SIG-M5 treated with dmso at 0.1 percent for 504 hours (cell line): ENCODE measurements at regions not wholly inside any gene's neighbourhood (a gene's known extent, or its start where the extent isn't known, plus 50 kb on each side); places are given as distances from the start of the nearest gene placed in this dataset.
"Not testable (repeated sequence)": the region's sequence is repeated elsewhere in the genome, so short reads cannot be mapped to it uniquely, and the experiment has no call there.

Source experiments
- DNase-seq: peaks from one replicate; lab custom pipeline; 2025; ENCODE audit not compliant: unreplicated experiment; lab: John Stamatoyannopoulos, UW

DNA sequence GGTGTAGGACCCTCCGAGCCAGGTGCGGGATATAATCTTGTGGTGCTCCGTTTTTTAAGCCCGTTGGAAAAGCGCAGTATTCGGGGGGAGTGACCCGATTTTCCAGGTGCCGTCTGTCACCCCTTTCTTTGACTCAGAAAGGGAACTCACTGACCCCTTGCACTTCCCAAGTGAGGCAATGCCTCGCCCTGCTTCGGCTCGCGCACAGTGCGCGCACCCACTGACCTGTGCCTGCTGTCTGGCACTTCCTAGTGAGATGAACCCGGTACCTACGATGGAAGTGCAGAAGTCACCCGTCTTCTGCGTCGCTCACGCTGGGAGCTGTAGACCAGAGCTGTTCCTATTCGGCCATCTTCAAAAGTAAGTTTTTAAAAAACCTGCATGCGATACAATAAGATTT lies 362.1 kb downstream of the HS3ST1 start:
- DNase-seq: not testable (repeated sequence)

DNA sequence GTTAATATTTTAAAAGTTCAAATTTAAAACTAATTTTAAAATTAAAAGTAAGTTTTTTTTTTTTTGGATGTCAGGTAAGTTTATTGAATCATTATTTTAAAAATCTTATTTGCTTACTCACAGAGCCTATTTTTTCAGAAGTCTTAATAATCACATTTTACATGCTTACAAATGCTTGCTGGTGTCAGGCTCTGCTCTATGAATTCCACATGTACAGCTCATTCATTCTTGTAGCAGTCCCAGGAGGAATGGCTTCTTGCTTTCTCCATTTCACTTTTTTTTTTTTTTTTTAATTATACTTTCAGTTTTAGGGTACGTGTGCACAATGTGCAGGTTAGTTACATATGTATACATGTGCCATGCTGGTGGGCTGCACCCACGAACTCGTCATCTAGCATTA lies 368.1 kb downstream of the HS3ST1 start:
- not testable (repeated sequence) for DNase-seq

DNA sequence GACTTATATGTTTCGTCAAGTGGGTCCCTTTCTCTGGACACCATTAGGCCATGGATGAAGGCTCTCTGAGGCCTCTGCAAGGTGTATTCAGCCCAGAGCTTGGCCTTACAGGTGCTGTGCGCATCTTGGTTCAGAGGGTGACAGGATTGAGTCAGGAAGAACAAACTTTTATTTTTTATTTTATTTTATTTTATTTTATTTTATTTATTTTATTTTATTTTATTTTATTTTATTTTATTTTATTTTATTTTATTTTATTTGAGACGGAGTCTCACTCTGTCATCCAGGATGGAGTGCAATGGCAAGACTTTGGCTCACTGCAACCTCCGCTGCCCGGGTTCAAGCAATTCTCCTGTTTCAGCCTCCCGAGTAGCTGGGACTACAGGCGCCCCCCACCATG lies 370.4 kb upstream of the CLNK start:
- DNase-seq: not testable (repeated sequence)

DNA sequence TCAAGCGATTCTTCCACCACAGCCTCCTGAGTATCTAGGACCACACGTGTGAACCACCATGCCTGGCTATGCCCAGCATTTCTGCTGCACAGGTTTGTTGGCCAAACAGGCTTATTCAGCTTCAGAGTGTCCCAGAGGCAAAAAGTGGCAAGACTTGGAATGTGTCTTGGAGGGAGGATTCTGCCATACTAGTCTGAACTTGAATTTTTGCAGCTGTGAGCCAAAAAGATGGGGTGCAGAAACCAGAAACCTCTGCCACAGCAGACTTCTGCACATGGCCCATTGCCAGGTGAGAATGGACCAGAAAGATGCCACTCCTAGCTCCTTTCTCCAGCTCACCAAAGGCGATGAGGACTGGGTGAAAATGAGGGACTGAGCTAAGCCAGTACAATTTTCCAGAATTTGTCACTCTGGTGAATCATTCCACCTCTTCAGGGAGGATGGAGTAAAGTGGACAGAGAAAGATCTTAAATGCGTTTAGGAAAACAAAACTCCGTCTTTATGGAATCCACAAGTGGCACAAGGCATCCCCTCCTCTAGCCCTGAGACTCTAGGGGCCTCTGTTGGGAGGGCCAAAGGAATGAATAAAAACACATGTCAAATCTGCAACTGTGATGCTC lies 369.1 kb upstream of the CLNK start:
- DNase-seq: no peak

DNA sequence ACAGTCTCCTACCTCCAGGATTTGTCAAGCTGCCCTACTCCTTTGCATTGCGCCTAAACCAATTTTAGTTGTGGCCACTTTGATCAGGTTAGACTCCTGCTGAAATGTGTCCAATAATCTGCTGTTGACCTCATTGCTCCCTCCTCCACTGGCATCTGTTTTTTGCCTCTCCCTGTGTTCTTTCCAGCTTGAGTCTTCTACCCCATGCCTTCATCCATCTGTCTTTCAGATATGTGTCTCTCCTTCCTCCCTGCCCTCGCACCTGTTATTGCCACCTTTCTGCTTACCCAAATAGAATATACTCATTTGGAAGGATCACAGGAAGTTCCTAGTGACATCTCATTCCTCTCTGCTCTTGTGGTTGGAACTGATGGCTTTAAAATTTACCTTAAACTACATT lies 366.6 kb upstream of the CLNK start:
- DNase-seq: no peak

DNA sequence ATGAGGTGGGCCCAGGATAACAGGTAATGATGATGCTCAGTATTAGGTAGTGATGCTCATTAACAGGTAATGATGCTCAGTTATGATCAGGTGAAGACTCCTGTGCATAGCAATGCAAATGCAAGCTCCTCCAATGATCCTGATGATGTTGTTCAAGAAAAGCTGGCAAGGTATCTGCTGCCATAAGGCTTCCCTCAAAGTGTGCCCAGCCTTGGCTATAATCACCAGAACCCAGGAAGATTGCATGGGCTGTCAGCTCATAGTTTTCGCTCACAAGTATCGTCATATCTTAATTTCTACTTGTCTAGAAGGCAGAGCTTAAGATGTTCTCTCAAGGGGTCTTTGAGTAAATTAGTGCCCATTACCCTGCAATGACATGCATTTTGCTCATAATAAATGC lies 366.2 kb upstream of the CLNK start:
- no peak for DNase-seq

DNA sequence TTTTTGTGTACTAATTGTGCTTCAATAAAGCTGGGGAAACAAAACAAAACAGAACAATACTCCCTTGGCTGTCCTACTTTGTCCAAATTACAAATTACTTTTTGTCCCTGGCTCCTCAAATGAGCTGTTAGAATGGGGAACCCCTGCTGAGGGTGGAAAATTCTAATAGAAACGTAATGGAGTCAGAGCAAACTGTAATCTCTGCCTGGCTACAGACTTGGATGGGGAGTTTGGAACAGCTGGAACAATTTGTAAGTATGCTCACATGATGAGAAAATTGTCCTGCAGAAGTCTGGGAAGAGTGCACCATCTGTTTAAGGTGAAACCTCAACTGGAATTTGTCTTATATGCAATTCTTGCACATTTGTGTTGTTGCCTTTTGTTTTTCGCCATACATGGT lies 364.4 kb upstream of the CLNK start:
- no peak for DNase-seq

DNA sequence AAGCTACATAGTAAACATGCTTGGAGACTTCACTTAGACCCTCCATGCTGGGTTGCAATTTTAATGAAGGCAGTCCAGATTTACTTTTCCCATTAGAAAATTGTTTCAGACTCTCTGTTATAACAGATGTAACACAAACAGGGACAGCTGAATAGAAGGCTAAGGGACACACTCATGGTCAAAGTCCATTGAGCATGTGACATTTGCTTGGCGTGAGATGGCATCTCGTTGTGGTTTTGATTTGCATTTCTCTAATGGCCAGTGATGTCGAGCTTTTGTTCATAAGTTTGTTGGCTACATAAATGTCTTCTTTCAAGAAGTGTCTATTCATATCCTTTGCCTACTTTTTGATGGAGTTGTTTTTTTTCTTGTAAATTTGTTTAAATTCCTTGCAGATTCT lies 358.2 kb upstream of the CLNK start:
- DNase-seq: no peak

DNA sequence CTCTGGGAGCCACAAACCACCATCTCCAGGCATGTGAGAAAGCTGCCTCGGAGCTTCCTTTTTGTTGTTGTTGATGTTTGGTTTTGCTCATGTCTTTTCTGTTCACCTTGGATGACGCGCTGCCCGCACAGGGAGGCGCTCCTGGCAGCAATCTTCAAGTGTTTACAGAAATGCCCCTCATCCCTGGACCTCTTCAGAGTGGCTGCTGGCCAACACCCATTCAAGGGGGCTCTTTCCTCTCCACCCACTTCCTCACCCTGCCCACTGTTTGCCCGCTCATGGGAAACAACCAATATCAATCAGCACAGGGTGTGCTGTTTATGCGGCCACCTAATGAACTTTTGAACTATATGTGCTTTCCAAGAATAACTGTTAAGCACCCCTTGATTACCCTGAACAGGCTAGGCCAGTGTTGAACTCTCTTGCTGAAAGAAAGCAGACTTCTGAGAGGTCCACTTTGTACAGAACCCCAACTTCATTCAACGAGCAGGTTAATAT lies 355.1 kb upstream of the CLNK start:
- DNase-seq: no peak

DNA sequence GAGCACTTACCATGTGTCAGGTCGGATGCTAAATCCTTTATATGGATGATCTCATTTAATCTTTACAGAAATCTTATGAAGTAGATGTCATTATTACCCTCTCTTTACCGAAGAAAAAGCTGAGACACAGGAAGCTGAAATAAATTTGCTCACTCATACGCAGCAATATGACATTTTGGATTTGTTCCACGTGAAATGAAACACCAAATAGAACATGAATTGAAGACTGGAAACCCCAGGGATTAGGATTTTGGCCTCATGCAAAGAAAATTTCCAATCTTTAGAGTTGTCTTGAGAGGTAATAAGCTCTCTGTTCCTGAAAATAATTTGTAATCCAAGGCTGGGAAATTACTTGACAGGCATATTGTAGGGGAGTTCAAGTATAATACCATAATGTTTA lies 354.4 kb upstream of the CLNK start:
- DNase-seq: no peak

DNA sequence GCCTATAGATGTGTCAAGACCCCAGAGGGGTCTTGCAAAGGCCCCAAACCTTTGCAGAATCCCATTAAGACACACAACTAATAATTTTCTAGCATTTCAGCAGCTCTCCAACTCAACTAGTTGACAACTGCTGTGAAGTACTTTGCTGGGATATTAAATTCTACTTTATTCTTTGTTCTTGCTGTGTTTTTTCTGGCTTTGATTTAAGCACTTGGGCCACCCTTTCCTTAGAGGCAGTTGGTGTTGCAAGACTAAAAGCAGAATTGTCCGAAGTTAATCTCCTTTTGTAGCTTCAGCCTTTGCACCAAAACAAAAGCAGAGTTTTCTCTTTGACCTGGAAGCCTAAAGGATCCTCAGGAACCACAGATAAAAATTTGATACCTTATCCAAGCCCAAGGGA lies 353.1 kb upstream of the CLNK start:
- no peak for DNase-seq

DNA sequence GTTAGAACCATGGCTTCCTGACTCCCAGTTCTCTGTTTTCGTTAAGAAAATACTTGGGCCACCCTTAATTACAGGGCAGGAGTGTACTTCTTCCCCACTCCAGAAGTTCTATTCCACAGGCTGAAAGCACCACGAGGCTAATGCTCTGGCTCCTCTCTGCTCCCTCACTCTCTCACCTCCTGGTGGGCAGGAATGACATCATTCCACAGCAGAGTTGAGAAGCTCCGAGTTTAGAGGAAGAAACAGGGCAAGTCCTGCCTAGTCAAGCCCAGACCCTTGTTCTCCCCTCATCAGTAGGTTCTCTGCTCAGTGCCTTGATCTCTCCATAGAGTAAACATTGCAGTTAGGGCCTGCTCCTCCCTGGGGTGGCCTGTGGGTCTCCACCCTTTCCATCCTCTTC lies 343.8 kb upstream of the CLNK start:
- no peak for DNase-seq

DNA sequence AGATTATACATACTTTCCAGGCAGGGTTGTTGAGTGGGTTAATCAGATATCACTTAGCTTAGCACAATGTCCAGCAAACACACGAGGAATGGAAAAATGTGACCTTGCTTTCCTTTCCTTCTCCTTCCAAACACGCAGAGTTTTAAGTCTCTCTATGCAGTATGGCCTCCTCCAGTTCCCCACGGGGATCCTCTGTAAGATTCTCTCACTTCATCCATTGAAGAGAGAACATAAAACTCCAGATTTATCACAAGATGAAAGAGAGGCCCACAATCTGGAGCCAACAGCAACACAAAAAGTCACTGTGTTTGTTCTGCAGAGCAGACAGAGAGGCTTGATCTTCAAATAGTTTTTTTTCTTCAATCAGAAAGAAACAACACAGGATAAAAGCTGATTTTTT lies 336.8 kb upstream of the CLNK start:
- DNase-seq: no peak

DNA sequence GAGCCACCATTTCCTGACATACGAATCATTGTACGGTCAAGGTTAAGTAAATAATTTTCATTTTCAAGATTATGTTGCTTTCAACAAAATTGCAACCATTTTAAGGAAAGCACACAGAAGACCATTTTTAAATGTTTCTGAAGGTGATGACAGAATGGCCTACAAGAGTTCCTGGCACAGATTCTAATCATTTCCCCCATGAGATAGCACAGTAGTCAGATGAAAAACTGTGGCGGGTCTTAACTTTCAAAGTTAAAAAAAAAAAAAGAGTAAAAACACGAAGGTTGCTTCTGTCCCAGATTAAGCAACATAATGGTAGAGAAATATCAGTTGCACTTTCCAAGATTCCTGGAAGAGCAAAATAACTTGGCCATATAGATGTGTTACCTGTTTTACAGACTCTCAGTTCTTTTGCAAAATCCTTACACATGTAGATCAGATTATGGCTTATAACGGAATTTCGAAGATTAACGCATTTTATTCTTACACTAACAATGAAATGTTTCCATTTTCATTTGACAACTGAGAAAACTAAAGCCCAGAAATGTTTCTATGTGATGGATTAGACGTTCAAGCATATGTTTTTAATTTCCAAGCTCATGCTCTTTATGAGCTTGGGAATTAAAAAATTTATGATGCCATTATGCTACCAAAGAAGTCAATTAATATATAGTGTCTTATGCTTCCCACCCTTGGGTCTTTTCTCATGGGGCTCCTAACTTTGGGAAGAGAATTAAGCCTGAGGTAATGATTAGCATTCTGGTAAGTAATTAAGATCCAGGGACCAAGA lies 335.1 kb upstream of the CLNK start:
- no peak for DNase-seq

DNA sequence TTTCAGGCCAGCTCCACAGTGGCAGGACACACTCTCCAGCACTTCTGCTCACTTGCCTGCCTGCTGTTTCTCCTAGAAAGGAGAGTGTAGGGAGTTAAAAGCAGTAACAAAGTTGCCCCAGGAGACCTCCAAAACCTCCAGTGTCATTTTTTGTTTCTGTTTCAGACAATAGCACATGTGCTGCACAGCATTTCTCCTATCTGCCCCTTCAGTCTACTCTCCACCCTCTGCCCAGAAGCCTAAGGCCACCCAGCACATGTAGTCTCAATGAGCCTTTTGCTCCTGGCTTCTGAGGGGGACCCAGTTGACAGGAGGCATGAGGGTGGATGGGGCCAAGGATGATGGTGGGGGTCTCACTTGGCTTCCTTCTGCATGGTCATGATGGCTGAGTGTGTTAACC lies 329.6 kb upstream of the CLNK start:
- DNase-seq: no peak

DNA sequence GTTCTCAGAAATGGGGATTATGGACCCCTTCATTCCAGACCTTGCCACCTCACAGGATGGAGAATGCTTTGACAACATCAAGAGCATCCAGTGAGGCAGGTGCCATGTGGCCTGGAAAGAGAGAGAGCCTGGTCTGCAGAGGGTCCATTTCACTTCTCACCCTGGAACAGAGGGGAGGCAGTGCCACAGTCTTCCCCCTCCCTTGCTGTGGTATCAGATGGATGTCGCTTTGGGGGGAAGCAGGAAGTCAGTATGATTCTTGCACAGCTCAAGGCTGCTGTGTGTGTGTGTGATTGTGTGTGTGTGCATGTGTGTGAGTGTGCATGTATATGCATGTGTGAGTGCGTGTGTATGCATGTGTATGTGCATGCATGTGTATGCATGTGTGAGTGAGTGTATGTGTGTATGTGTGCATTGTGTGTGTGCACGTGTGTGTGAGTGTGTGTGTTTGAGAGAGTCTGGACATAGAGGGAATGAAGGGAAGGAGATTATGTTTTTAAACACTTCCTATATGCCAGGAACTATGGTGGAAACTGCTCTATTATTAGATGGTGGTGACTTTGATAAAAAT lies 328.6 kb upstream of the CLNK start:
- no peak for DNase-seq

DNA sequence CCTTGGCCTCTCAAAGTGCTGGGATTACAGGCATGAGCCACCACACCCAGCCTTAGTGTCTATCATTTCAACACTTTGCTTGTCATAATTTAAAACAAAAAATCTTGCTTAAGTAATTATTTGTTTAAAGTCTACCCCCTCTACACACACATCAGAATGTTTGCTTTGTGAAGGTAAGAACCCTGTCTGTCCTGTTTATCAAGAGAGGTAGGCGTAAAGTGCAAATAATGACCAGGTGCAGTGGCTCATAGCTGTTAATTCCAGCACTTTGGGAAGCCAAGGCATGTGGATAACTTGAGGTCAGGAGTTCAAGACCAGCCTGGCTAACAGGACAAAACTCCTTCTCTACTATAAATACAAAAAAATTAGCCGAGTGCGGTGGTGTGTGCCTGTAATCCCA lies 326.7 kb upstream of the CLNK start:
- peak; percentile 6 for DNase-seq

DNA sequence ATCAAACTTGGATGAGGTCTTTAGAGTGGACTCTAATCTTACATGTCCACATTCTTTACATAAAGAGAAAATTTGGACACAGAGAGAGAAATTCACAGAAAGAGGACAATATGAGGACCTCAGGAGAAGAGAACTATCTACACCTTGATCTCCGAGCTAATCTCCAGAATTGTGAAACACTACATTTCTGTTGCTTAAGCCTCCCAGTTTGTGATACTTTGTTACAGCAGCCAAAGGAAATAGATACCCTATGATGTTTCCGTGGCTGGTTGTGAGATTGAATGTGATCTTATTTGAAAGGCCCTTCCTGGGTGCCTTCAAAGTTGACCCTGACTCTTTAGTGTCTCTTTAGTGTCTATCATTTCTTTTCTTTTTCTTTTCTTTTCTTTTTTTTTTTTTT lies 326.1 kb upstream of the CLNK start:
- no peak for DNase-seq

DNA sequence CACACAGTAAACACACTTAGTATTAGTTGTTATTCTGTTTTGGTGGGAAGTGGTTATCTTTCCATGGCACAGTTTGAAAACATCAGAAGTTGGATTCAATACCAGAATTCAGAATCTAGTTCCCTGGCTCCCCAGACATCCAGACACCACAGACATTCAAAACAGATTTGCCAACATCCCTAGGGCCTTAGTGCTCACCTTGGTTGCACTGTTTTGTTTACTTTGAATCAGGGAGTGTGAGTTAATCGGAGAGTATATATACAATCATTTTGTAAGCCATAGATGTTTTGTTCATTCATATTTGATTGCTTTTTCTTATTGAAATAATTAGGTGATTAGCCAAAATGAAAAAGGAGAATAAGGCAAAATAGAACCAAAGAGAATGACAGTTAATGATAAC lies 324.7 kb upstream of the CLNK start:
- no peak for DNase-seq

DNA sequence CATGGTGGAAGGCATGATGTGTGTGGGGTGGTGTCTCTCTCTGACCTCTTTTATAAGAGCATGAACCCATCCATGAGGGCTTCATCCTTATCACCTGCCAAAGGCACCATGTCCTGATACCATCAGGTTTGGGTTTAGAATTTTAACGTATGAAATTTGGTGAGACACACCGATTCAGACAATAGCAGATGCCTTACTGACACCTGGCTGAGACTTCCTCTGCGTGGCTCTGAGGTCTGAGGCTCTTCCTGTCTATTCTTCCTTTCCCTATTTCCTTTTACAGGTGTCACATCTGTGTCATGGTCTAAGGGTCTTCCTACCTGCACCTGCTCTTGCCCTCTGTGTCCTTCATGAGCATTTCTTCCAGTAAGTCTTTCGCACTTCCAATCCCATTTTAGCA lies 320.7 kb upstream of the CLNK start:
- no peak for DNase-seq

DNA sequence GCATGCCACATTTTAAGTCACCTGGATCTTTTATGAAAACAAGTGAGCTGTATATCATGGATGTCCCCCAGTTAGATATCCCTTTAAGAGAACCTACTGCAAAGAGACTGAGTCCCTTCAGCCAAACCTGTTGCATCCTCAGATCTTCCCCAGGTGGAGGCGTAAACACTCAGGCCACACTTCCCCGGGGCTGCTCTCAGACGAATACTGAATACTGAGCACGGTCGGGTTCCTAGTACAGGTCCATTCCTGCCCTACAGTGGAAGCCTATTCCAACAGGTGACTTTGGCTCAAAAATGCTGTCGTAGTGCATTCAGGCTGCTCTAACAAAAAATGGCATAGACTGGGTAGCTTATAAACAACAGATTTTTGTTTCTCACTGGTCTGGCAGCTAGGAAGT lies 320.2 kb upstream of the CLNK start:
- no peak for DNase-seq

DNA sequence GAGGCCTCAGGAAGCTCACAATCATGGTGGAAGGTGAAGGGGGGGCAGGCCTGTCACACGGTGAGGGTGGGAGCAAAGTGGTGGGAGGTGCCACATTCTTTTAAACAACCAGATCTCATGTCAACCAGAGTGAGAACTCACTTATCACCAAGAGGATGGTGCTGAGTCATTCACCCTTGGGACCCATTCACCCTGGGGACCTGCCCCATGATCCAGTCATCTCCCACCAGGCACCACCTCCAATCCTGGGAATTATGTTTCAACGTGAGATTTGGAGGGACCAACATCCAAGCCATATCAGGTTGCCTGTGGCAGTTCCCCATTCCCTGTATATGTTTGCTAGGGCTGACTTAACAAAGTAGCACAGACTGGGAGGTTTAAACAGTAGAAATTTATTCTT lies 318.4 kb upstream of the CLNK start:
- DNase-seq: no peak
